Mucosa of stomach (tissue), 1 donor: ENCODE measurements at regions not wholly inside any gene's neighbourhood (a gene's known extent, or its start where the extent isn't known, plus 50 kb on each side); places are given as distances from the start of the nearest gene placed in this dataset.

Source experiments
- H3K27me3 ChIP-seq: one replicate; pipeline ENCODE4 v1.7.0; 2013; ENCODE audit warnings: mild to moderate bottlenecking, low read length; ENCODE audit not compliant: control insufficient read depth, insufficient read depth
- H3K36me3 ChIP-seq: one replicate; pipeline ENCODE4 v1.7.0; 2013; ENCODE audit warnings: low read length; ENCODE audit not compliant: control insufficient read depth, insufficient read depth
- H3K4me1 ChIP-seq: one replicate; pipeline ENCODE4 v1.7.0; 2013; ENCODE audit warnings: mild to moderate bottlenecking, low read length; ENCODE audit not compliant: control insufficient read depth, insufficient read depth
- H3K4me3 ChIP-seq: one replicate; pipeline ENCODE4 v1.7.0; 2013; ENCODE audit warnings: low read length
- H3K9ac ChIP-seq: one replicate; pipeline ENCODE4 v1.7.0; 2013; ENCODE audit warnings: mild to moderate bottlenecking, low read length, moderate library complexity
- H3K9me3 ChIP-seq: one replicate; pipeline ENCODE4 v1.7.0; 2013; ENCODE audit warnings: mild to moderate bottlenecking, low read length, moderate library complexity; ENCODE audit not compliant: control insufficient read depth
- donor health status: Pancreatic carcinoma.

GRCh38 chrX:39731735-39732134 is 366.0 kb downstream of the BCOR start:
- no peak overlapping the region for H3K9ac ChIP-seq
- H3K27me3 ChIP-seq, result no peaks in the 10 kb centered on the region
- no peaks in the 10 kb centered on the region for H3K36me3 ChIP-seq
- H3K4me1 ChIP-seq, result peaks cover 55% of the 10 kb centered on the region
- H3K4me3 ChIP-seq, result no peak overlapping the region
- H3K9me3 ChIP-seq, result no peaks in the 10 kb centered on the region

- H3K27me3 ChIP-seq, result no peaks in the 10 kb centered on the region
- peaks cover 41% of the 10 kb centered on the region for H3K4me1 ChIP-seq
- H3K9ac ChIP-seq, result no peak overlapping the region
- H3K9me3 ChIP-seq, result no peaks in the 10 kb centered on the region
- no peak overlapping the region for H3K4me3 ChIP-seq
- H3K36me3 ChIP-seq, result no peaks in the 10 kb centered on the region
Observed at GRCh38 chrX:39733745-39734144, 364.0 kb downstream of the BCOR start.

GRCh38 chrX:39734174-39734776 is 363.5 kb downstream of the BCOR start:
- Histone ChIP-seq H3K27me3 (no peaks in the 10 kb centered on the region), H3K4me3 (no peak overlapping the region), H3K9me3 (no peaks in the 10 kb centered on the region), H3K9ac (no peak overlapping the region), H3K36me3 (no peaks in the 10 kb centered on the region), H3K4me1 (peaks cover 41% of the 10 kb centered on the region)

- no peaks in the 10 kb centered on the region for H3K9me3 ChIP-seq
- no peak overlapping the region for H3K9ac ChIP-seq
- no peak overlapping the region for H3K4me3 ChIP-seq
- H3K4me1 ChIP-seq, result peaks cover 24% of the 10 kb centered on the region
- H3K27me3 ChIP-seq, result no peaks in the 10 kb centered on the region
- no peaks in the 10 kb centered on the region for H3K36me3 ChIP-seq
Observed at GRCh38 chrX:39736216-39737211, 361.2 kb downstream of the BCOR start.

GRCh38 chrX:39739585-39739984 is 358.2 kb downstream of the BCOR start:
- Histone ChIP-seq H3K9ac (no peak overlapping the region), H3K4me1 (peaks cover 17% of the 10 kb centered on the region), H3K9me3 (no peaks in the 10 kb centered on the region), H3K36me3 (no peaks in the 10 kb centered on the region), H3K27me3 (no peaks in the 10 kb centered on the region), H3K4me3 (no peak overlapping the region)

GRCh38 chrX:39740078-39740477 is 357.7 kb downstream of the BCOR start:
- Histone ChIP-seq H3K9ac (no peak overlapping the region), H3K27me3 (no peaks in the 10 kb centered on the region), H3K9me3 (no peaks in the 10 kb centered on the region), H3K36me3 (no peaks in the 10 kb centered on the region), H3K4me3 (no peak overlapping the region), H3K4me1 (peaks cover 15% of the 10 kb centered on the region)

GRCh38 chrX:39741904-39742303 is 355.9 kb downstream of the BCOR start:
- Histone ChIP-seq H3K27me3 (no peaks in the 10 kb centered on the region), H3K4me1 (no peaks in the 10 kb centered on the region), H3K36me3 (no peaks in the 10 kb centered on the region), H3K9ac (no peak overlapping the region), H3K9me3 (no peaks in the 10 kb centered on the region), H3K4me3 (no peak overlapping the region)

- H3K4me3 ChIP-seq, result no peak overlapping the region
- H3K9ac ChIP-seq, result no peak overlapping the region
- no peaks in the 10 kb centered on the region for H3K4me1 ChIP-seq
- H3K36me3 ChIP-seq, result no peaks in the 10 kb centered on the region
- H3K27me3 ChIP-seq, result no peaks in the 10 kb centered on the region
- no peaks in the 10 kb centered on the region for H3K9me3 ChIP-seq
Observed at GRCh38 chrX:39745818-39746217, 351.9 kb downstream of the BCOR start.

- no peaks in the 10 kb centered on the region for H3K9me3 ChIP-seq
- no peaks in the 10 kb centered on the region for H3K36me3 ChIP-seq
- peaks cover 10% of the 10 kb centered on the region for H3K4me1 ChIP-seq
- no peaks in the 10 kb centered on the region for H3K27me3 ChIP-seq
- H3K9ac ChIP-seq, result no peak overlapping the region
- H3K4me3 ChIP-seq, result no peak overlapping the region
Observed at GRCh38 chrX:39749135-39749534, 348.6 kb downstream of the BCOR start.

- Histone ChIP-seq H3K36me3 (no peaks in the 10 kb centered on the region), H3K9ac (no peak overlapping the region), H3K9me3 (no peaks in the 10 kb centered on the region), H3K4me1 (peaks cover 10% of the 10 kb centered on the region), H3K27me3 (no peaks in the 10 kb centered on the region), H3K4me3 (no peak overlapping the region)
Observed at GRCh38 chrX:39749728-39750127, 348.0 kb downstream of the BCOR start.

GRCh38 chrX:39750256-39750790 is 347.4 kb downstream of the BCOR start:
- Histone ChIP-seq H3K36me3 (no peaks in the 10 kb centered on the region), H3K9me3 (no peaks in the 10 kb centered on the region), H3K4me3 (no peak overlapping the region), H3K9ac (no peak overlapping the region), H3K27me3 (no peaks in the 10 kb centered on the region), H3K4me1 (peaks cover 15% of the 10 kb centered on the region)

- Histone ChIP-seq H3K36me3 (no peaks in the 10 kb centered on the region), H3K9ac (no peak overlapping the region), H3K4me3 (no peak overlapping the region), H3K9me3 (no peaks in the 10 kb centered on the region), H3K4me1 (peaks cover 21% of the 10 kb centered on the region), H3K27me3 (no peaks in the 10 kb centered on the region)
Observed at GRCh38 chrX:39750848-39751247, 346.9 kb downstream of the BCOR start.
